GM18873 (cell line): ENCODE measurements at regions not wholly inside any gene's neighbourhood (a gene's known extent, or its start where the extent isn't known, plus 50 kb on each side); places are given as distances from the start of the nearest gene placed in this dataset.
"Not testable (repeated sequence)": the region's sequence is repeated elsewhere in the genome, so short reads cannot be mapped to it uniquely, and the experiment has no call there.

Experiments
- ATAC-seq: cut with Tn5 transposase; IDR thresholded peaks from one replicate; pipeline ENCODE4 v1.9.1; 2021; ENCODE audit warnings: mild to moderate bottlenecking, moderate library complexity, moderate number of reproducible peaks; ENCODE audit not compliant: unreplicated experiment, low FRiP score

DNA sequence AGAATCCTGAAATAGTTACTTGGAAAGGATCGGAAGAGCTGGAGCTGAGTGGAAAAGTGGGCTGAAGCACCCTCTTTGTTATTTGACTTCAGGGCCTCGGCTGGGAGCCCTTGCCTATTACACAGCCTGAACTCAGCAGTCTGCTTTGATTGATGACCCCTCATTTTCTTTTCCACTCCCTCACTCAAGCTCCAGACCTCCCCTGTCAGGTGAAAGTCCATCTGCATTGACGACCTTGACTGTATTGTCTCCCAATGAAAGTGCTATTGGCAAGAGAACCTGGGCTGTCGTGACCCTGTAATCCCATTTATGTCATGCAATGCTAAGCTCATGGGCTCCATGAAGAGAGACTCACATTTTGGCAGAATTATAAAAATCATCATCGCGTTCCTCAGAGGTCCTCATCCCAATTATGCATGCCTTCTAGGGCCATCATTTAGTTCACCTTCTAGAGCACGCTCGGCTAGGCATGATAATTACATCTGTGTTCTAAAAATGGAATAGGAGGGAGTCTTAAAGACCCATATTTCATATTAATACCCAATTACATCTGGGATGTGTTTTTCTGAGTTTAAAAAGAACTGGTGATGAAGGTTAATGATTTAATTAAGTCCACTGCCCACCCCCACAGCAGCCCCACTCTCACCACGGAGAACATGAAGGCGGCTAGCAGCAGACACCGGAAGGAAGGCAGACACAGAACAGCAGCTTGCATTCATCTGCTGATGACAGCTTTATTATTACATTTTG, 472.5 kb downstream of the PID1 start:
- ATAC-seq: no peak

DNA sequence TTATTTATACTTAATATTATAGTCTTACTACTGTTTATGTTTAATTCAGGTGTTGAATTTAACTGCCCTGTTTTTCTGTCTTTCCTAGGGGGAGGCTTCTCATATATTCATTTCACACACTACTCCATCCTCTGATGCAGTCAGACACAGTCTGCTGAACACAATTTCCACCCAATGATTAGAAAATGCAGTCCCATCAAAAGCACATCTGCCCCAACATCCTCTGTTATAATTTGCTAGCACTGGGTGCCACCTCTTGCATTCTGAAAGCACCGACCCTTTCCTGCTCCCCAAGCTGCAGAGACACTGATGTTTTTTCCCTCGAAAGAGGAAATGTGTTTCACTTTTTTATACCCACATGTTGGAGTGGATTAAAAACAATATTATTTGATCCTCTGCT, 474.7 kb downstream of the PID1 start:
- no peak for ATAC-seq

DNA sequence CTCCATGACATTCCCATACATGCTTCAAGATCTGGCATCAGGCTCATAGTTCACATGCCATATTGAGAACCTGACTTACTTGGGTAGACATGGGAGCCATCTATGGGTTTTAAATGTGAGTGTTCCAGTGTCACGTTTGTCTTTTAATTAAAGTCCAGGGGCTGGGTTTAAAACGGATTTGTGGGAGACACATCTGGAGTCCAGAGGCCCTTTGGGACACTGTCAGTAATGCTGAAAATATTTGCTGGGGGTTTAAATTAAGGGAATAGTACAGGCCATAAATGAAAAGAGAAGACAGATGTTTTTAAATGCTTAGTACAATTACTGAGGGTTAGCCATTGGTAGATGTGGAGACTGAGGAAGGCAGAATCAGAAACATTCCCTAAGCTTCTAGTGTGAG, 478.0 kb downstream of the PID1 start:
- ATAC-seq: no peak

DNA sequence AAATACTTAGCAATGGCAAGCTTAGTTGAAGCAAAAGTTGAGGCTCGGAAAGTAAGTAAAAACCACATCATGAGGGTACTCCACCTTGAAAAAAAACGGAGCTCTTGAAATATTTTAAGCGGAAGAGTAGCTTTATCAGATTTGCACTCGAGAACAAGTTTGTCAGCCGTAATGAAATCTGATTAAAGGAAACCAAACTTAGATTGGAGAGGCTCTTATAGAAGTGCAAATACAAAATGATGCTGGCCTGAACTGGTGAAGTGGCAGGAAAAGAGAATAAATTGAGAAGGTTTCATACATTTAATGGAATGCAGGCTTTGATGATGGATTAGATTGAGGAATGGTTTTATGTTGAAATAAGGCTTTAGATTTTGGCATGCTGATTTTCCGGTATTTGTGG, 484.2 kb downstream of the PID1 start:
- no peak for ATAC-seq

DNA sequence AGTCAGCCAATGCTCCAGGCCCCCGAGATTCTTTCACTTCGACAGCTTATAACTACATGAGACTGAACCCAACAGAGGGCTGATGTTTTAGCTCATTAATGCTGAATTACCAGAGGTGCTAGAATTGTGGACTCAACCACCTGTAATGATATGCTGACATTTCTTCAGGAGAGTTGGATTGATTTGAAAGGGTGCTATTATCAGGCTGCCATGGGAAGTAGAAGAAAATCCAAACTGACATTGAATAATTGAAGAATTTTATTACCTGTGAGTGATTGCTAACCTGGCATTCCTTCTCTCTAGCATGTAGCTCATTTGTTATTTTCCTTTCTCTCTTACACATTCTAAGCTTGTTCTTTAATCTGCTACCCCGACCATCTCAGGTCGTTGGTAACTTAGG, 488.8 kb downstream of the PID1 start:
- ATAC-seq: no peak

DNA sequence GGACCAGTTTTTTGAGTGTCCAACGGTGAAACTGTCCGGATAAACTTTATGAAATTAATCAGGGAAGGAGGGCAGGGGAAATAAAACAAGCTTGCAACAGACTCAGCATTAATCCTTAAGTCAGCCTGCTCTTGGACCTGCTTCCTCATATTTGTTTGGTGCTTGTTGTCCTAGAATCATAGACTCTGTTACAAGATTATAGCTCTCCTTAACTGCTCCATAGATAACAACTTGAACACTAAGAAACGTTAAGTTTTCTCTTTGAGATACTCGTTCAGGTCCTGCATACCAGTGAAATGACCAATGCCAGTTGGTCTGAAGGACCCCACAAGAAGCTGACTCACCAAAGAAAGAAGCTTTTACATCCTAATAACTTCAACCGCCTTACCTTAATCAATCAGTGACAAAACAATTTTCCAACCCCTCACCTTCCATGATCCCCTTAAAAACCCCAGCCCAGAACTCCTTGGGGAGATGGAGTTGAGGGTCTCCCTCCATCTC, 493.2 kb downstream of the PID1 start:
- no peak for ATAC-seq

DNA sequence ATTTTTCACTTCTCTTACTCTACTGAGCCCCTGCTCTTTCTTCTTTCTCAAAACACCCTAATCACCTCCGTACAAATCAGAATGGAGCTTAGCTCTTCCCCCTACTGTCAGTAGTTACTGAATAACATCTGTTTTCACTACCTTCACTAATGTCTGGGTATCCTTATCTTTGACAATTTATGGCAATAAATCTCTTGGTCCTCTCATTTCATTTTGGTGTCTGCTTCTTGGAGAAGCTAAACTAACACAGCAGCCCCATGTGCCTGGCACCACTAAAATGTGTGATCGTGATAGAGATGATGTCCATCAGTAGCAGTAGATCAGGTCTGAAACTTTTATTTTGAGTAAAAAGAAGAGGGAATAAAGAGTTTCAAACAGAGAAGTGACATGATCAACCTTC, 496.5 kb downstream of the PID1 start:
- no peak for ATAC-seq

DNA sequence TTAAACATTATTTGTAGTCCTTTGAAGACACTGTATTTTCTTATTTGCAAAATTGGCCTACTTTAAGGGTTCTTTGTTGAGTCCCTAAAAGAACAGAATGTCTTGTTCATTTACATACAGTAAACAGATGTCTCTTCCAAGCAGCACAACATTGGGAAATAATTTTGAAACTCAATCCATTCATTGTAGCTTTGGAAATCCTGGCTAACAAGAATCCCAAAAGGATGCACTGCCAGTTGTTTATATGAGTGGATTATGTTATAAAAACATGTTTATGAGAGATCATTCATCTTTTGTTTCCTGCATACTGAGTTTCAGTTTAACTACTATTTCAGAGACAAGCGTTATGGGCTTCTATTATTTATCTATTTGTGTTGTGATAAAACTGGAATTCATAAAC, 499.3 kb downstream of the PID1 start:
- ATAC-seq: no peak

DNA sequence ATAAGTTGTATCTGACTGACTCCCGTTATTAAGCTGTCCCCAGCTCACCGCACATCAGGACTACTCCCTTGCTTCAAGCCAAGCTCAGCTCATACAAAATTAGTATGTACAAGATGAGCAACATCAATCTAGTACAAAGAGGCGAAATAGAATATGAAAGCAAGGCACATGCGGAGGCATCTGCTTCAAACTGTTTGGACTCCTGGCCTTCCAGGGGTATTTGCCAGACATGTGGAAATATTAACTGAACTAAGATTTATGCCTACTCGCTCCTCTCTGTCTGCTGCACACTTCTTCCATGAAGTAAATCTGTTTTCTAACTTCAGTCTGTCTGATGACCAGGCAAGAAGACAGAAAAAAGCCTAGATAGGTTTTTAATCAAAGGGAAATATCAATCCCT, 499.8 kb downstream of the PID1 start:
- no peak for ATAC-seq

DNA sequence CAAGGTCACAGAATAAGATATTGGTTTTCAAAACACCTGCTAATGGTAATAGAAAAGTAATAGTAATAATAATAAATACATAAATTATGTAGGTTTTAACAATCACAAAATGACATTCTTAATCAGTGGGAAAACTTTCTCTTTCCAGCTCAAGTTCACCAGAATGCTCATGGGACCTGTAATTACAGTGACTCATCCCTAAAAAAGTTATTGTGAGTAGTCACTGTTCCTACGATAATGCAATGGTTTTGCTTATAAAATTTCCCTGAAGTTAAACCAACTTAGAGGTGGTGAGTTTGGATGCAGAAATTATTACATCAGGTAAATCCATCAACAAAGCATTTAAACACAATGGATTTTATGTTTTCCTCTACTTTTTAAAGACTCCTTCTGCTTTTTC, 502.3 kb downstream of the PID1 start:
- no peak for ATAC-seq

DNA sequence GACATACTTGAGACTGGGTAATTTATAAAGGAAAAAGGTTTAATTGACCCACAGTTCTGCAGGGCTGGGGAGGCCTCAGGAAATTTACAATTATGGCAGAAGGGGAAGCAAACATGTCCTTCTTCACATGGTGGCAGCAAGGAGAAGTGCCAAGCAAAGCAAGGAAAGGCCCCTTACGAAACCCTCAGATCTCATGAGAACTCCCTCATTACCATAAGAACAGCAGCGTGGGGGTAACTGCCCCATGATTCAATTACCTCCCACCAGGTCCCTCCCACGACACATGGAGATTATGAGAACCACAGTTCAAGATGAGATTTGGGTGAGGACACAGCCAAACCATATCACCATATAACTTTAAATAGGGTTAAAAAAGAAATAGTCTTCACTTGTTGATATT, 502.9 kb downstream of the PID1 start:
- ATAC-seq: not testable (repeated sequence)

DNA sequence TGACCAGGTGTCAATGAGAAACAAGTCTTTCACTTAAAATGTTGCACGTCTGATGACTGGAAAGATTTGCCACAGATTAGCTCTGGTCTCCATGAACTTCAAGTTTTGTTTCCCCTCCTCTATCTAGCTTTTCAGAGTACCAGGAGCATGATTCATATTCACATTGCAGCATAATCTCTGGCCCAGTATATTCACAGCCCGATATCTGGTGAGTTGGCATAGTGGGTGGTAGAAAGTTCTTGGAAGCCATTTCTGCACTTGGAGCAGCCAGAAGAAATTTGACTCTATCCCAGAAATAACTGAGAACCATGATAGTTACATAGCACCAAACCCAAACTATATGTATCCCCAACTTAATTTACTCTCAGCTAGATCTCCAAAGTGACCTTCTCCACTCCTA, 503.9 kb downstream of the PID1 start:
- ATAC-seq: no peak

DNA sequence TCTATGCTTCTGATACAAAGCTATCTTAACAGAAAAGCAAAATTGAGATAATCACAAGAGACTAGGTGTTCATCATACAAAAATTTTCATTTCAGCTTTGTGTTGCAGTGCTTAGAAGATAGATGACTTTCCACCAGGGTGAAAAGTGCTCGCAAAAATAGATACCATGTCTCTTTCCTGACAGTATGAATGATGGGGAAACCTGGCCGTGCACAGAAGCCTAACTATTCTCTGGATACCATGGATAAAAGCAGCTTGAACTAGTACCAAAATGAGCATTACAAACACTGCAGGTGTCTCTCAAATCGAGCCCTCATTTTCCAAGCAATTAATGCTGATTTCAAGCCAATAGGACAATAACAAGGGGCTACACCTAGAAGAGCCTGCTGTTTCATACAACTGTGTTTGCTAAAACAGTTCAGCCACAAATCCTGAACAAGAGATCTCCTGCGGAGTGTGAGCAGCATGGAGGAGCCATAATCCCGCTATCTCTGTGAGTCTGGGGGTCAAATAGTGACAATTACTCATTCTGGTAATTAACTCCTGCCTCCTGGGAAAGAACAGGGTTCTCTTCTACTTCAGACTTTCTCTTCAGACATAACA, 507.6 kb downstream of the PID1 start:
- no peak for ATAC-seq

DNA sequence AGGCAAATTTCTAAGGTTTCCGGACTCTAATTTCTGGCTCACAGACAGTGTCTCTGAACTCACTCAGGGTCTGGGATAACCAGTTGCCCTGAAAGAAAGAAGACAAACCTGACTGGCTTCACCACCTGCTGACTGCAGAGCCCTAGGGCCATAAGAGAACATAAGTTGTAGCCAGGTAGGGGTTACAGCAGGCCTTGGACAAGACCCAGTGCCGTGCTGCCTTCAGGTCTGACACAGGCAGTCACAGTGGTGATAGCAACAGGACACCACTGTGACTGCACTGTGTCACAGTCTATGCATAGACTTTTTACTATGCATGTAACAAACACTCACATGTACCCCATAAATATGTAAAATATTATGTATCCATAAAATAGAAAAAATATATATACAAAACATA, 508.5 kb downstream of the PID1 start:
- ATAC-seq: no peak

DNA sequence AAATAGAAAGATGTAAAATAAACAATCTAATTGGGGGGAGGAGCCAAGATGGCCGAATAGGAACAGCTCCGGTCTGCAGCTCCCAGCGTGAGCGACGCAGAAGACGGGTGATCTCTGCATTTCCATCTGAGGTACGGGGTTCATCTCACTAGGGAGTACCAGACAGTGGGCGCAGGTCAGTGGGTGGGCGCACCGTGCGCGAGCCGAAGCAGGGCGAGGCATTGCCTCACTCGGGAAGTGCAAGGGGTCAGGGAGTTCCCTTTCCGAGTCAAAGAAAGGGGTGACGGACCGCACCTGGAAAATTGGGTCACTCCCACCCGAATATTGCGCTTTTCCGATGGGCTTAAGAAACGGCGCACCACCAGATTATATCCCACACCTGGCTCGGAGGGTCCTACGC, 515.4 kb downstream of the PID1 start:
- not testable (repeated sequence) for ATAC-seq

DNA sequence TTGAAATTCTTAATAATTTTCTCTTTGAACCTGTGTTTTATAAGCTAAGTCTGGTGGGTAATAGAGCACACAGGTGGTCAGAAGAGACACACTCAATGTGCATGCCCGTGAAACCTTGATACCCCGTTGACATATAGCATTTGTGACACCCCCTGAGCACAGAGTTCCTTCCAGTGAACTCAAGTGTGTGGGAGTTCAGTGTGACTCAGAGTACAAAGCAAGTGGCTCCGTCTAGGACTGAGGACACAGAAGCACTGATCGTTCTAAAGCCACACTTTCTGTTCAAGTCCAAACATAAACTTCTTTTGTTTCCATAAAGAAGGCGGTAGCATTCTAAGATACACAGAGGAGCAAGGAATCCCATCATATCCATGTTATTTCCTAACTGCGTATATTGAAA, 523.6 kb downstream of the PID1 start:
- ATAC-seq: no peak

DNA sequence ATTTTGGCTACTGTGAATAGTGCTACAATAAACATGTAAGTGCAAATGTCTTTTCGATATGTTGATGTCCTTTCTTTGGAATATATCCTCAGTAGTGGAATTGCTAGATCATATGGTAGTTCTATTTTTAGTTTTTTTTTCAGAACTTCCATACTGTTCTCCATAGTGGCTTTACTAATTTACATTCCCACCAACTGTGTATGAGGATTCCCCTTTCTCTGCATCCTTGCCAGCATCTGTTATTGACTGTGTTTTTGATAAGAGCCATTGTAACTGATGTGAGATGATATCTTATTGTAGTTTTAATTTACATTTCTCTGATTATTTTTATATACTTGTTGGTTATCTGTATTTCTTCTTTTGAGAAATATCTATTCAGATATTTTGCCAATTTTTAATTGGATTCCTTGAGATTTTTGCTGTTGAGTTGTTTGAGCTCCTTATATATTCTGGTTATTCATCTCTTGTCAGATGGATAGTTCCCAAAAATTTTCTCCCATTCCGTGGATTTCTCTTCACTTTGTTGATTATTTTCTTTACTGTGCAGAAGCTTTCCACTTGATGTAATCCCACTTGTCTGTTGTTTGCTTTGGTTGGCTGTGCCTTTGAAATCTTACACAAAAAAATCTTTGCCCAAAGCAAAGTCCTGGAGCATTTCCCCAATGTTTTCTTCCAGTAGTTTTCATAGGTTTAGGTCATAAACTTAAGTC, 532.3 kb downstream of the PID1 start:
- ATAC-seq: no peak

DNA sequence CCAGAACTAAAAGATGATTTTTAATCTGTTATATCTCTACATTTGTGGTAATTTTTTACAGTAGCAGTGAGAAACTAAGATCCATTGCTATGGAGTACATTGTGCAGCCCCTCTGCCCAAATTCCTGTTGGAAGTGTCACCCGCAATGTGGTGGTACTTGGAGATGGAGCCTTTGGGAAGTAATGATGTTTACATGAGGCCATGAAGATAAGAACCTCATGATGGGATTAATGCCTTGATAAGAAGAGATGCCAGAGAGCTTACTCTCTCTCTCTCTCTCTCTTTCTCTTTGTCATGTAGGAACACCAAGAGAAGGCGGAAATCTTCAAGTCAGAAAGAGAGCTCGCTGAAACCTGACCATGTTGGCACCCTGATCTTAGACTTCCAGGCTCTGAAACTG, 535.4 kb downstream of the PID1 start:
- no peak for ATAC-seq

DNA sequence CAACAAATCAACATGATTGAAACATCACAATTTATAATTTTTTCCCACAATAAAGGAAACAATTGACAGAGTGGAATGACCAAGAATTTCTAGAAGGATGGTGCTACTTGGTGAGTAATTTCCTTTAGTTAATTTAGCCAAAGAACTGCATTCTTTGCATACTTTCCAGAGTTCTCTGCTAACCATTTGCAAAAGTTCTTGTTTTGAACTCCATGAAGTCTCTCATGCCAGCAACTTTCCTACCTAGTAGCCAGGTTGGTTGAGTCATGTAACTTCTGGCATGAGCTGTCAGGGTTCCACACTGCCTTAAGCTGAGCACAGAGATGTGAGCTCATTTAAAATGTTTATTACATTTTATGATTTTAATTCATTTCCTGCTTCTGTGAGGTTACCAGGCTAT, 539.6 kb downstream of the PID1 start:
- ATAC-seq: no peak

DNA sequence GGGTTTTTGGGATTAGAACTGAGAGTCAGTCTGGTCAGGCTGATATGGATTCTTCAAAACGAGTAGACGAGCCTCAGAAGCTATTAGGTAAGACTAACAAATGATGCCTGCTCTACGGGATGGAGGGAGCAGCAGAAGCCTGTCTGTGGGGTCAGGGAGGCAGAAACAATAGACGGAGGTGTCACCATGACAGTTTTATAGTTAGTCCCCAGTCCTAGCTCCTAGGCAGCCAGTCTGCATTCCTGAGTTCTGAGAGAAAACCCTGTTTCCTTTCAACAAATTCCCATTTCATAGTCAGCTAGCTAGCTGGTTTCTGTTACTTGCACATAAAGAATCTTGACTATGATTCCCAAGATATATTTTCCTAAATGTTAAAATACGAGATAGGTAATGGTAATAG, 542.1 kb downstream of the PID1 start:
- no peak for ATAC-seq

DNA sequence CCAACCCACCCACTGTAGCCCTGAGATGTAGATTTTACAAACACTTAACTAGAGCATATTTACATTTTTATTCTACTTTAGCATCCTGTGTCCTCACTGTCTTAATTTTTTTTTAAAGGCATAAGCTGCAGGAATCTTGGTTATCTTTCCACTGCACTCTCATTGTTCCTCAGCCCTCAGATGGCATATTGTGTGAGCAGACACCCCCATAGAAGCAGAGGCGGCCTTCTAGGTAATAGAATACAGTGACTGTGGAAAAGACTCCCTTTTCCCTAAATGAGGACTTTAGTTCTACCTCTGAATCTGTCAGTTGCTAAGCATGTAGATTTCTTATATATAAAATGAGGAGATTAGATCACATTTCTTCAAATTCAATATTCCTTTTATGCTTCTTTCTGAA, 543.5 kb upstream of the SPHKAP start:
- no peak for ATAC-seq

DNA sequence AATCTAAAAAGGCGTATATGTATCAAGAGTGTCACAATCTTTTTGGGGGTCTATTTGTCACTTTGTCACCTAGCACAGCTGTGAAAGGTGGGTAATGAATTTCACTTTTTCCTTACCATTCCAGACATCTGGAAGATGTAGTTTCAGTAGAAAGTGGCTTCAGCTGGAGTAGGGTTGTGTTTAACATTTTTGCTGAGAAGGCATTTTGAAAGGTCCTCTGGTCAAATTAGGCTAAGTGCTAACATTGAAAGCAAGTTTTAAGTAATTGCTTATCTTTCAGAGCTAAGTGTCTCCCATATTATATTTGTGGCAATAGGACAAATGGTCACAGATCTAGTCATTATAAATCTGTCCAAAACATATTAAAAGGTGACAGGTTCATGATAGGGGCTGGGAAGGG, 542.1 kb upstream of the SPHKAP start:
- ATAC-seq: no peak
